Suppressor macrophage treated with lipopolysaccharide for 4 hours (primary cell): ENCODE measurements at regions not wholly inside any gene's neighbourhood (a gene's known extent, or its start where the extent isn't known, plus 50 kb on each side); places are given as distances from the start of the nearest gene placed in this dataset.
"Not testable (repeated sequence)": the region's sequence is repeated elsewhere in the genome, so short reads cannot be mapped to it uniquely, and the experiment has no call there.

ENCODE experiments used
- DNase-seq: peaks from one replicate; pipeline ENCODE4 v3.0.0-alpha.2; 2020

- DNase-seq = no peak
Observed at GRCh38 chr7:50854247-50854646, 71.6 kb upstream of the GRB10 start.

GRCh38 chr7:50853311-50853710 lies 70.6 kb upstream of the GRB10 start:
- no peak for DNase-seq

- no peak for DNase-seq
Observed at GRCh38 chr7:50852901-50853300, 70.2 kb upstream of the GRB10 start.

- DNase-seq = no peak
Observed at GRCh38 chr7:50851891-50852290, 69.2 kb upstream of the GRB10 start.

- DNase-seq = no peak
Observed at GRCh38 chr7:50851451-50851850, 68.8 kb upstream of the GRB10 start.

- no peak for DNase-seq
Observed at GRCh38 chr7:50849991-50850390, 67.3 kb upstream of the GRB10 start.

- DNase-seq = no peak
Observed at GRCh38 chr7:50848203-50848602, 65.5 kb upstream of the GRB10 start.

- DNase-seq = not testable (repeated sequence)
Observed at GRCh38 chr7:50844861-50845260, 62.2 kb upstream of the GRB10 start.

GRCh38 chr7:50842041-50842440 lies 59.3 kb upstream of the GRB10 start:
- DNase-seq = no peak

- no peak for DNase-seq
Observed at GRCh38 chr7:50838675-50839377, 56.1 kb upstream of the GRB10 start.

GRCh38 chr7:50837965-50838364 lies 55.3 kb upstream of the GRB10 start:
- no peak for DNase-seq

- DNase-seq = no peak
Observed at GRCh38 chr7:50836646-50837045, 54.0 kb upstream of the GRB10 start.

GRCh38 chr7:50835156-50835555 lies 52.5 kb upstream of the GRB10 start:
- no peak for DNase-seq

- no peak for DNase-seq
Observed at GRCh38 chr7:50834679-50835078, 52.0 kb upstream of the GRB10 start.

- no peak for DNase-seq
Observed at GRCh38 chr7:50834031-50834535, 51.4 kb upstream of the GRB10 start.

GRCh38 chr7:50832744-50833143 lies 50.0 kb upstream of the GRB10 start:
- DNase-seq = no peak
